ENCODE measurements at regions not wholly inside any gene's neighbourhood (a gene's known extent, or its start where the extent isn't known, plus 50 kb on each side); places are given as distances from the start of the nearest gene placed in this dataset.

GRCh38 chr4:161317000-161317399 is 846.8 kb downstream of the FSTL5 start:
- H3K4me1 ChIP-seq (ENCODE audit: insufficient read depth, low read length): no peaks in the 10 kb centered on the region
- H3F3A ChIP-seq (ENCODE audit: low read length, unreplicated experiment): no peaks in the 10 kb centered on the region
- no peak for ATAC-seq
- CTCF ChIA-PET: no interaction called here
- no peaks in the 10 kb centered on the region for H3K79me2 ChIP-seq (ENCODE audit: low read length)
- H3K27me3 ChIP-seq (ENCODE audit: low read length): no peaks in the 10 kb centered on the region
- no peak overlapping the region for H2AFZ ChIP-seq (ENCODE audit: low read length)
- H4K20me1 ChIP-seq (ENCODE audit: low read length): no peaks in the 10 kb centered on the region
- H3K4me2 ChIP-seq (ENCODE audit: low read length): no peak overlapping the region
- H3K9me3 ChIP-seq (ENCODE audit: low read length): no peaks in the 10 kb centered on the region
- POLR2A ChIA-PET (ENCODE audit: unreplicated experiment): no interaction called here
- H3K9ac ChIP-seq (ENCODE audit: low read length): no peak overlapping the region
- no peaks in the 10 kb centered on the region for H3K36me3 ChIP-seq (ENCODE audit: low read depth, low read length)
- no TSS peak for BruUV-seq (replicated peaks)
- no peak for DNase-seq
- no peaks in the 10 kb centered on the region for H3K9me2 ChIP-seq (replicated peaks; ENCODE audit: low read length)
- TF ChIP-seq EZH2 (IDR thresholded peaks at IDR 0.05; ENCODE audit: low read length, unreplicated experiment): no peak
- TF ChIP-seq CTCF (conservative IDR thresholded peaks at IDR 0.05; ENCODE audit: low read depth, low read length): no peak
- H3K27ac ChIP-seq (ENCODE audit: low read length): no peak overlapping the region
- no peak overlapping the region for H3K4me3 ChIP-seq (ENCODE audit: low read length)
- intact Hi-C loops (cut with micrococcal nuclease): no loop called here

GRCh38 chr4:161314371-161314770 is 849.4 kb downstream of the FSTL5 start:
- Histone ChIP-seq H3F3A (ENCODE audit: low read length, unreplicated experiment) (no peaks in the 10 kb centered on the region), H2AFZ (ENCODE audit: low read length) (no peak overlapping the region), H3K27me3 (ENCODE audit: low read length) (no peaks in the 10 kb centered on the region), H3K9me3 (ENCODE audit: low read length) (no peaks in the 10 kb centered on the region), H3K79me2 (ENCODE audit: low read length) (no peaks in the 10 kb centered on the region), H3K4me1 (ENCODE audit: insufficient read depth, low read length) (no peaks in the 10 kb centered on the region), H3K9me2 (replicated peaks; ENCODE audit: low read length) (no peaks in the 10 kb centered on the region), H4K20me1 (ENCODE audit: low read length) (no peaks in the 10 kb centered on the region), H3K36me3 (ENCODE audit: low read depth, low read length) (no peaks in the 10 kb centered on the region), H3K4me2 (ENCODE audit: low read length) (no peak overlapping the region), H3K4me3 (ENCODE audit: low read length) (no peak overlapping the region), H3K9ac (ENCODE audit: low read length) (no peak overlapping the region), H3K27ac (ENCODE audit: low read length) (no peak overlapping the region)
- no peak for TF ChIP-seq CTCF (conservative IDR thresholded peaks at IDR 0.05; ENCODE audit: low read depth, low read length)
- no peak for TF ChIP-seq EZH2 (IDR thresholded peaks at IDR 0.05; ENCODE audit: low read length, unreplicated experiment)
- no peak for TF ChIP-seq EZH2phosphoT487 (IDR thresholded peaks at IDR 0.05; ENCODE audit: borderline replicate concordance, low read length)
- POLR2A ChIA-PET (ENCODE audit: unreplicated experiment): no interaction called here
- CTCF ChIA-PET: no interaction called here
- ATAC-seq: no peak
- DNase-seq: no peak
- intact Hi-C loops (cut with micrococcal nuclease): no loop called here
- BruUV-seq (replicated peaks): no TSS peak

GRCh38 chr4:161303551-161303950 is 860.2 kb downstream of the FSTL5 start:
- H2AFZ ChIP-seq (ENCODE audit: low read length): no peak overlapping the region
- no peak overlapping the region for H3K27ac ChIP-seq (ENCODE audit: low read length)
- H3K27me3 ChIP-seq (ENCODE audit: low read length): no peaks in the 10 kb centered on the region
- TF ChIP-seq EZH2phosphoT487 (IDR thresholded peaks at IDR 0.05; ENCODE audit: borderline replicate concordance, low read length) (no peak), CTCF (conservative IDR thresholded peaks at IDR 0.05; ENCODE audit: low read depth, low read length) (no peak), EZH2 (IDR thresholded peaks at IDR 0.05; ENCODE audit: low read length, unreplicated experiment) (no peak)
- ChIA-PET CTCF (no interaction called here), POLR2A (ENCODE audit: unreplicated experiment) (no interaction called here)
- H3K36me3 ChIP-seq (ENCODE audit: low read depth, low read length): no peaks in the 10 kb centered on the region
- DNase-seq (no peak), ATAC-seq (no peak)
- no peaks in the 10 kb centered on the region for H3K79me2 ChIP-seq (ENCODE audit: low read length)
- no TSS peak for BruUV-seq (replicated peaks)
- intact Hi-C loops (cut with micrococcal nuclease): no loop called here
- H3K9me2 ChIP-seq (replicated peaks; ENCODE audit: low read length): no peaks in the 10 kb centered on the region
- H3K9me3 ChIP-seq (ENCODE audit: low read length): no peaks in the 10 kb centered on the region
- H3K4me1 ChIP-seq (ENCODE audit: insufficient read depth, low read length): no peaks in the 10 kb centered on the region
- H4K20me1 ChIP-seq (ENCODE audit: low read length): no peaks in the 10 kb centered on the region
- H3K9ac ChIP-seq (ENCODE audit: low read length): no peak overlapping the region
- no peak overlapping the region for H3K4me3 ChIP-seq (ENCODE audit: low read length)
- H3F3A ChIP-seq (ENCODE audit: low read length, unreplicated experiment): no peaks in the 10 kb centered on the region
- H3K4me2 ChIP-seq (ENCODE audit: low read length): no peak overlapping the region

Data from PC-3 (cell line).